ENCODE measurements at regions not wholly inside any gene's neighbourhood (a gene's known extent, or its start where the extent isn't known, plus 50 kb on each side); places are given as distances from the start of the nearest gene placed in this dataset.

GRCh38 chr1:98068016-98068415 is 147.2 kb upstream of the DPYD start:
- no peak for TF ChIP-seq POLR2A (IDR thresholded peaks at IDR 0.05; ENCODE audit: low read depth, low read length)
- no peak for TF ChIP-seq TAF1 (IDR thresholded peaks at IDR 0.05; ENCODE audit: low read depth, low read length)
- TF ChIP-seq POLR2AphosphoS5 (IDR thresholded peaks at IDR 0.05; ENCODE audit: low read depth, low read length): no peak
- no peak for TF ChIP-seq SPI1 (IDR thresholded peaks at IDR 0.05; ENCODE audit: low read depth, low read length)
- TF ChIP-seq POU2F2 (IDR thresholded peaks at IDR 0.05; ENCODE audit: low read depth, low read length): no peak
- no peak for TF ChIP-seq PAX5 (IDR thresholded peaks at IDR 0.05; ENCODE audit: insufficient read depth, low read length, severe bottlenecking)

Measured in GM12891 (cell line).